Vagina (tissue), 2 donors: ENCODE measurements at regions not wholly inside any gene's neighbourhood (a gene's known extent, or its start where the extent isn't known, plus 50 kb on each side); places are given as distances from the start of the nearest gene placed in this dataset.

ENCODE experiments used
- DNase-seq, 2 donors: peaks; one replicate each; pipeline ENCODE4 v3.0.0-alpha.2; 2017; ENCODE audit errors: extremely low spot score in 2 of 2
- H3K27ac ChIP-seq: fragments of 200-600 bp; sonication (generic); one replicate; pipeline ENCODE4 v1.5.1; 2019
- H3K27me3 ChIP-seq: fragments of 200-600 bp; sonication (generic); one replicate; pipeline ENCODE4 v1.5.1; 2019
- H3K36me3 ChIP-seq, 2 donors: fragments of 200-600 bp; sonication (generic); one replicate each; pipeline ENCODE4 v1.5.1; 2017 to 2019
- H3K4me1 ChIP-seq: fragments of 200-600 bp; sonication (generic); one replicate; pipeline ENCODE4 v1.5.1; 2019
- H3K4me3 ChIP-seq, 2 donors: fragments of 200-600 bp; sonication (generic); 1 replicate in 1 of 2; 2 replicates in 1 of 2; pipeline ENCODE4 v1.5.1; 2016 to 2019
- H3K9me3 ChIP-seq: fragments of 200-600 bp; sonication (generic); one replicate; pipeline ENCODE4 v1.5.1; 2019
- CTCF ChIP-seq, 3 experiments: fragments of 450-650 bp in 2 of 3; fragments of 200-600 bp in 1 of 3; sonication (generic) in 1 of 3; IDR thresholded peaks; one replicate each; pipeline ENCODE4 v1.5.1; 2017 to 2019; ENCODE audit warnings: antibody characterized with exemption in 3 of 3, mild to moderate bottlenecking in 2 of 3, moderate library complexity in 2 of 3
- POLR2A ChIP-seq, 2 donors: fragments of 450-650 bp; IDR thresholded peaks; one replicate each; pipeline ENCODE4 v1.6.1; 2017; ENCODE audit warnings: antibody characterized with exemption in 2 of 2, mild to moderate bottlenecking in 2 of 2, moderate library complexity in 2 of 2
- POLR2AphosphoS5 ChIP-seq, 2 donors: sonication (generic); formaldehyde crosslinking; IDR thresholded peaks; one replicate each; pipeline ENCODE4 v1.9.0; 2017; ENCODE audit warnings: antibody characterized with exemption in 2 of 2, mild to moderate bottlenecking in 2 of 2, low read depth in 1 of 2; ENCODE audit not compliant: insufficient read depth in 1 of 2
- intact Hi-C: fragments of 100-400 bp; cut with DNase I; formaldehyde crosslinking; loops from one replicate; pipeline ENCODE4 v1.15.1; 2023

DNA sequence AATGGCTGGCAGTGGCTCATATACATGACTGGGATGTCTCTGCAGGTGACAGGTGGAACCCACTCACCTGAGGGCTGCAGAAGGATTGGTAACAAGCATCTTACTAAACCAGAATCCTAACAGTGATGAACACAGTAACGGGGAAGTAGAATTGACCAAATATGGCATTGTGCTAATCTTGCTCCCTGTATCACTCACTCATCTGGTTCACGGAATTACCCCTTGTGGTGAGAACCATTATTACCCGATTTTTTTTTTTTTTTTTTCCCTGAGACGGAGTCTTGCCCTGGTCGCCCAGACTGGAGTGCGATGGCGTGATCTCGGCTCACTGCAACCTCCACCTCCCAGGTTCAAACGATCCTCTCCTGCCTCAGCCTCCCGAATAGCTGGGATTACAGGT lies 69.5 kb downstream of the PTPRS start:
- Histone ChIP-seq H3K27ac (no peak overlapping the region), H3K36me3 (peaks cover 0 to 22% of the 10 kb centered on the region in 2 donors), H3K4me3 (no peak overlapping the region), H3K27me3 (no peaks in the 10 kb centered on the region), H3K4me1 (no peaks in the 10 kb centered on the region), H3K9me3 (no peaks in the 10 kb centered on the region)
- no peak for DNase-seq
- intact Hi-C loops: no loop called here
- TF ChIP-seq POLR2A (IDR thresholded peaks at IDR 0.05): no peak
- no peak for TF ChIP-seq CTCF (IDR thresholded peaks at IDR 0.05)
- no peak for TF ChIP-seq POLR2AphosphoS5 (IDR thresholded peaks at IDR 0.05; ENCODE audit: insufficient read depth in 1 of 2, low read depth in 1 of 2)

- H3K9me3 ChIP-seq: no peaks in the 10 kb centered on the region
- DNase-seq: no peak
- intact Hi-C loops: no loop called here
These were observed 70.7 kb downstream of the PTPRS start for GRCh38 chr19:5269926-5270325.

DNA sequence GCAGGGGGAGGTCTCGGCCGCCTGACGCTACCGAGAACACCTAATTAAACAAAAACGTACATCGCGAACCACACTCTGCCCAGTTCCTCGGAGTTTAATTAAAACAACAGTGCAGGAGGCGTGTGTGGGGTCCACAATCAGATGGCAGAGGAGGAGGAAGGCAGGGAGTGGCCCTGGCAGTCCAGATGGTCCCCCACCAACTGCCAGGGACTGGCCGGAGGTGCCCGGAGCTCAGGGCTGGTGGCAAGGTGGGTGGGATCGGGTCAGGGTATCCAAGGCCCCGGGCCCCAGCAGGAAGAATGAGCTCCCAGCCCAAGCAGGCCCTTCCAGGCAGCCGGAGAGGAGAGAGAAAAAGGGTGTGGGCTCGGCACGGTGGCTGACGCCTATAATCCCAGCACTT lies 71.3 kb downstream of the PTPRS start:
- intact Hi-C loops: no loop called here
- Histone ChIP-seq H3K4me3 (no peak overlapping the region), H3K4me1 (no peaks in the 10 kb centered on the region), H3K27me3 (no peaks in the 10 kb centered on the region), H3K9me3 (no peaks in the 10 kb centered on the region), H3K36me3 (peaks cover 0 to 28% of the 10 kb centered on the region in 2 donors), H3K27ac (no peak overlapping the region)
- TF ChIP-seq CTCF (IDR thresholded peaks at IDR 0.05) (no peak), POLR2AphosphoS5 (IDR thresholded peaks at IDR 0.05; ENCODE audit: insufficient read depth in 1 of 2, low read depth in 1 of 2) (no peak), POLR2A (IDR thresholded peaks at IDR 0.05) (no peak)
- DNase-seq: no peak

More at GRCh38 chr19:5269926-5270325, 70.7 kb downstream of the PTPRS start:
- no peaks in the 10 kb centered on the region for H3K27me3 ChIP-seq
- H3K4me3 ChIP-seq: no peak overlapping the region
- no peak for TF ChIP-seq POLR2A (IDR thresholded peaks at IDR 0.05)
- no peak for TF ChIP-seq POLR2AphosphoS5 (IDR thresholded peaks at IDR 0.05; ENCODE audit: insufficient read depth in 1 of 2, low read depth in 1 of 2)
- no peak overlapping the region for H3K27ac ChIP-seq
- H3K4me1 ChIP-seq: no peaks in the 10 kb centered on the region
- peaks cover 0 to 23% of the 10 kb centered on the region in 2 donors for H3K36me3 ChIP-seq

GRCh38 chr19:5268801-5269200 lies 71.8 kb downstream of the PTPRS start:
- no peak overlapping the region for H3K27ac ChIP-seq
- H3K36me3 ChIP-seq: peaks cover 0 to 25% of the 10 kb centered on the region in 2 donors

GRCh38 chr19:5265260-5265659 lies 75.4 kb downstream of the PTPRS start:
- peaks cover 8% of the 10 kb centered on the region for H3K4me1 ChIP-seq
- no peaks in the 10 kb centered on the region for H3K27me3 ChIP-seq
- H3K27ac ChIP-seq: no peak overlapping the region
- DNase-seq: no peak
- no peaks in the 10 kb centered on the region for H3K9me3 ChIP-seq
- intact Hi-C loops: no loop called here
- H3K36me3 ChIP-seq: peaks cover 0 to 17% of the 10 kb centered on the region in 2 donors
- TF ChIP-seq CTCF (IDR thresholded peaks at IDR 0.05): no peak
- no peak for TF ChIP-seq POLR2AphosphoS5 (IDR thresholded peaks at IDR 0.05; ENCODE audit: insufficient read depth in 1 of 2, low read depth in 1 of 2)
- TF ChIP-seq POLR2A (IDR thresholded peaks at IDR 0.05): no peak
- no peak overlapping the region for H3K4me3 ChIP-seq

More at GRCh38 chr19:5268801-5269200, 71.8 kb downstream of the PTPRS start:
- intact Hi-C loops: no loop called here
- no peak for DNase-seq
- Histone ChIP-seq H3K27me3 (no peaks in the 10 kb centered on the region), H3K4me1 (no peaks in the 10 kb centered on the region), H3K9me3 (no peaks in the 10 kb centered on the region), H3K4me3 (no peak overlapping the region)
- no peak for TF ChIP-seq POLR2A (IDR thresholded peaks at IDR 0.05)
- no peak for TF ChIP-seq CTCF (IDR thresholded peaks at IDR 0.05)
- no peak for TF ChIP-seq POLR2AphosphoS5 (IDR thresholded peaks at IDR 0.05; ENCODE audit: insufficient read depth in 1 of 2, low read depth in 1 of 2)
